ENCODE measurements at regions not wholly inside any gene's neighbourhood (a gene's known extent, or its start where the extent isn't known, plus 50 kb on each side); places are given as distances from the start of the nearest gene placed in this dataset.

- DNase-seq (ENCODE audit: low spot score) = no peak
Observed at GRCh38 chr2:14350856-14351255, 281.7 kb upstream of the LRATD1 start.

DNA sequence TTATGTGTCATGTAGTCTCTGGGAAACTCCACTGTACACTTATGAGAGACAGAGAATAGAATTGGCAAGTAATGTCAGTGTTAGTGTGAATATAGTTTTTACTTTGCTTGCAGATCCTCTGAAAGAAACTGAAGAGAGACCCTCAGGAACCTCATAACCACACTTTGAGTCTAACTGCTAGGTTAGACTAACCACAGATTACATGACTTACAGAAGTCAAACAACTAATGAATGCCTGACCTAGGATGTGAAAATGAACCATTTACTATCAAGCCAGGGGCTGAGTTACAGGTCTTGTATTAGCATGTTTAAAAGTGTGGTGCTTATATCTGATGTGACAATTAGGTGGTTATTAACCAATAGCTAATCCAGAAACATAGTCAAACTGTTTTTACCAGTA lies 280.4 kb upstream of the LRATD1 start:
- no peak for DNase-seq (ENCODE audit: low spot score)

GRCh38 chr2:14354231-14354630 lies 278.3 kb upstream of the LRATD1 start:
- no peak for DNase-seq (ENCODE audit: low spot score)

DNA sequence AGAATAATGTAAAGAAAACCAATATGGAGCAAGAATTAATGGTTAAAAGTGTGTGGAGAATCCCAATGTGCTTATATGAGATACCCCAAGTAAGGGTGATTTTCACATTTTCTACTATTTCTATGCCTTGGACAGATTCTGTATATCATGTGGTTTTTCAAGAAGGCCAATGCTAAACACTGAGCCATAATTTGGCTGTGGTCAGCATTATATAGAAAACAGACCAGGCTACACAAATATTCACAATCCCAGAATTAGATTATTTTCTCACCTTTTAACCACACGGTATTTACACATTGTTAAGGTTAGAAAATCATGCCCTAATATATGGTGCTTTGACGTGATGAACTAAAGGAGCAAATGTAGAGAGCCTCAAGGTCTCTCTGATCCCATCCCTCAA lies 277.4 kb upstream of the LRATD1 start:
- DNase-seq (ENCODE audit: low spot score) = no peak

GRCh38 chr2:14358339-14358738 lies 274.2 kb upstream of the LRATD1 start:
- no peak for DNase-seq (ENCODE audit: low spot score)

DNA sequence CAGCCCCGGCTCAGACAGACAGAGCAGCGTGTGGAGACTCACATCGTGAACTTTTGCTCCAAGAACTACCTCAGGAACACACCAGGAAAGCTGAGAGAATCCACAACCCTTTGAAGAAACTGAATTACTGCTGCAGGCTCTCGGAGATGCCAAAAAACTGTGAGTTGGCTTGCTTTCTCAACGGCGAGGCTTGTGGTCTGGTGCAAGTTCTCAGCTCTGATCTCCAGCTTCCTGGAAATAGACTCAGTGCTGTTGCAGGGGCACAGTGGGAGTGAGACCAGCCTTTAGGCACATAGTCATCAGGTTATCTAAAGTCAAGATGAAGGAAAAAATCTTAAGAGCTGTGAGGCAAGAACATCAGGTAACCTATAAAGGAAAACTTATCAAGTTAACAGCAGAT lies 273.7 kb upstream of the LRATD1 start:
- DNase-seq (ENCODE audit: low spot score) = no peak

DNA sequence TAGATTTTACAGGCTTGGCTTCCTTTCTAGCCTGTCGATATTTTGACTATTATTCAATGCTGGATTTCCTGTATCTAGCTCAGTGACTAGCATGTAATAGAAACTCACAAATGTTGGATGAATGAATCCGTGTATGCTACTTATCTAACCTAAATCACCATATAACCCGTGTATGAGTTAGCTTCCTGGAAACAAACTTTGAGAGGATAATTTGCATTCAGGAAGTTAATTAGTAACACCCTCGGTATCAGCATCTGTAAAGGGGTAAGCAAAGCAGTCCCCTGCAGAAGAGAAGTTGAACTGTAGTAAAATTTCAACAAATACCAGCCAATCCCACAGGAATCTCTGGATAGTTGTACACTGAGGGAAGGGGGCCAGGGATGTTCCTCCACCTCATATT lies 269.4 kb upstream of the LRATD1 start:
- DNase-seq (ENCODE audit: low spot score) = no peak

GRCh38 chr2:14363976-14364375 lies 268.5 kb upstream of the LRATD1 start:
- no peak for DNase-seq (ENCODE audit: low spot score)

DNA sequence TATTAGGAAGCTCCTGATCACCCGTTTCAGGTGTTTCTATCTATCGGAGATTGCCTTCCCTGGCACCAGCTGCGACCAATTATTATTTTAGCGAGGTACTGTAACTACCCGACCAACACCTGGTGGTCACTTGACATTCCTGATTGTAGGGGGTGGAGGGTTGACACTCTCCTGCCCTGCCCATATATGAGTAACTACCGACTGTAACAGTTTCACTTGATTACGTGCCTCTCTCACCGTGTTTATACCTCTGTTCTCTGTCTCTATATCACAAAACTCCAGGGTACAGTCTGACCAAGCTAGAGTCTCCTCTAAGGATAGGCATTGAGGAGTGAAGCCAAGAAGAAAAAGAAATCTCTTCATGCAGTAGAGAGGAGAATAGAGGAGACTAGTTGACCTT lies 268.0 kb upstream of the LRATD1 start:
- DNase-seq (ENCODE audit: low spot score) = no peak

DNA sequence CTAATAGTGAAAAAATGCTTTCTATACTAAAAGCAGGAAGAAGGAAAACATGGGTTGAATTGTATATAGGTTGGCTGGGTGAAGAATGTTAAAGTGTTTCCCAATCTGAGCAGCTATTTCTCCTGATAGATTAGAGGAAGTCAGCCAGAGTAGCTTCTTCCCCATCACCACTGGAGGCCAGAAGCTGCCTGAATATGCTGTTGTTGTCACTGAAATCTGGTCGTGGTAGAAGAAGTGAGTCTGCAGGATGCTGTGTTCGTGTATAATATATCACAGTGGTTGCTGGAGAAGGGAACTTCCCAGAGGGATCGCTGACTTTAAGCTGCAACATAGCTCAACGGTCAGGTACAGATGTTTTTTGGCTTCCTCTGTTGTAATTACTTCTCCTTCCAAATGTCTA lies 247.5 kb upstream of the LRATD1 start:
- no peak for DNase-seq (ENCODE audit: low spot score)

GRCh38 chr2:14387332-14387731 lies 245.2 kb upstream of the LRATD1 start:
- DNase-seq (ENCODE audit: low spot score) = no peak

DNA sequence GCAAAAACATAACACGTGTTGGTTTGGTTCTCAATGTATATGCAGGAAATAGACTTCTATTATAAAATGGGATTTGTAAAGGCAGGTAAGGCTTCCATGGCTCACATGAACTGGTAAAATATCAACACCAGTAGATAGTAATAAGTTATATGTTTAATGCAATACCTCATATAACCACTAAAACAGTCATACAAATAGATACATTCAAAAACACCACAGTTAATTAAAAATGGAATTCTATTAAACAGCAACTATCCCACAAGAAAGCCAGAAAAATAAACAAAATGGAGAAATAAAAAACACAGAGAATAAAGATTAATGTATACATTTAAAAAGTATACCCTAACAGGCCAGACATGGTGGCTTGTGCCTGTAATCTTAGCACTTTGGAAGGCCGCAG lies 243.8 kb upstream of the LRATD1 start:
- no peak for DNase-seq (ENCODE audit: low spot score)

DNA sequence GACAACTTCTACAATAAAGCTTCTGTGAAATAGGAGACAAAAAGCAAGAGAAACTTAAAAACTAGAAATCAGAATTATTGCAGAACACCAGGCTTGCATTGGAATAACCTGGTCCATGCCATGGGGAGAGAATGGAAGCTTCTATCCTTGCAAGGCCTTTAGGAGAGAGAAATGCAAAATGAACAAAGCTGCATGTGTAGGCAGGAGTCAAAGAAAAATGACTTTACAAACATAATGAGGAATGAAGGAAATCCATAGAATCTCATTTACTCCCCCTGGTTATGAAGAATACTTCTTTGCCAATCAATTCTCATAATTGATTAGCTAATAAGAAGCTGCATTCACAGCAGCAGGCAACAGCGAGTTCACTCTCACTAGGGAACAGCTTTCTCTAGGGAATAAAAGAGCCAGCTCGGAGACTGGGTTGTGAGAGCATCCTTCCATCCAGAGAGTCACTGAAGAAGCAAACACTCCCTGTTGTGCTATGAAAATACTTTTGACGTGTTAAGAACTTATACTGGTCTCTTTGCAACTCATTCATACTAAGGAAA lies 235.9 kb upstream of the LRATD1 start:
- no peak for DNase-seq (ENCODE audit: low spot score)

GRCh38 chr2:14398641-14399040 lies 233.9 kb upstream of the LRATD1 start:
- DNase-seq (ENCODE audit: low spot score) = no peak

DNA sequence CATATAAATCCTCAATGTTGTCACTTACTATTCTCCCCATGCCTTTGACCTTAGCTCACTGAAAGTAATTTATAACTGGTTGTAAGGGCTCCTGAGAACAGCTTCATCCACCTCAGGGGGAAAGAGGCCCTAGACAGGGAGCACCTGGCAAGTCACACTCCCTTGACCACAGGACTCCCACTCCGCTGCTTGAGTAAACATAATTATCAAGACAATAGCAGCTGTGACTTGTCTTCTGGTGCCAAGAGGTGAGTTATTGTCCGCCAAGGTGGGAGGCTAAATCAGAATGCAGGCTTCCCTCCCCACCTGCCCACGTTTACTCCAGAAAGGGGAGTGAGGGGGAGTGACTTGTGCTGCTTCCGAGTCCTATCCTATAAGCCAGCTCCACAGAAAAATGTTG lies 230.6 kb upstream of the LRATD1 start:
- DNase-seq (ENCODE audit: low spot score) = no peak

- DNase-seq (ENCODE audit: low spot score) = no peak
Observed at GRCh38 chr2:14408695-14409094, 223.8 kb upstream of the LRATD1 start.

DNA sequence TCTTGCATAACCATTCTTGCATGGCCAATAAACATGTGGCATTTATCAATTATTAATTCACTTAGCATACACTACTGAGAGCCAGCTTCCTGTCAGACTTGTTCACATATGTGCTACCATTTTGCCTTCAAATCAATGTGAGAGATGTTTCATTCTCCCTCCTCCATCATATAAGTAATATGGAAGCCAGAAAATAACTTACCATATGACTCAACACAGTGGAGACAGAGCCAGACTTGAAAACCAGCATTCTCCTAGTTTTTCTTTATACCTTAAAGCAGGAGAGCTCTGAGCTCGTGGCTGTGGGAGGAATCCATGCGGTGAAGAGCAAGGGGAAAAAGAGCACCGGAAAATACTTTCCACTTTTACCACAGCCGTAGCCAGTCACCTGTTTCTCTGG lies 215.0 kb upstream of the LRATD1 start:
- no peak for DNase-seq (ENCODE audit: low spot score)

- no peak for DNase-seq (ENCODE audit: low spot score)
Observed at GRCh38 chr2:14418115-14418514, 214.4 kb upstream of the LRATD1 start.

- no peak for DNase-seq (ENCODE audit: low spot score)
Observed at GRCh38 chr2:14420851-14421250, 211.7 kb upstream of the LRATD1 start.

GRCh38 chr2:14422426-14422825 lies 210.1 kb upstream of the LRATD1 start:
- DNase-seq (ENCODE audit: low spot score) = no peak

DNA sequence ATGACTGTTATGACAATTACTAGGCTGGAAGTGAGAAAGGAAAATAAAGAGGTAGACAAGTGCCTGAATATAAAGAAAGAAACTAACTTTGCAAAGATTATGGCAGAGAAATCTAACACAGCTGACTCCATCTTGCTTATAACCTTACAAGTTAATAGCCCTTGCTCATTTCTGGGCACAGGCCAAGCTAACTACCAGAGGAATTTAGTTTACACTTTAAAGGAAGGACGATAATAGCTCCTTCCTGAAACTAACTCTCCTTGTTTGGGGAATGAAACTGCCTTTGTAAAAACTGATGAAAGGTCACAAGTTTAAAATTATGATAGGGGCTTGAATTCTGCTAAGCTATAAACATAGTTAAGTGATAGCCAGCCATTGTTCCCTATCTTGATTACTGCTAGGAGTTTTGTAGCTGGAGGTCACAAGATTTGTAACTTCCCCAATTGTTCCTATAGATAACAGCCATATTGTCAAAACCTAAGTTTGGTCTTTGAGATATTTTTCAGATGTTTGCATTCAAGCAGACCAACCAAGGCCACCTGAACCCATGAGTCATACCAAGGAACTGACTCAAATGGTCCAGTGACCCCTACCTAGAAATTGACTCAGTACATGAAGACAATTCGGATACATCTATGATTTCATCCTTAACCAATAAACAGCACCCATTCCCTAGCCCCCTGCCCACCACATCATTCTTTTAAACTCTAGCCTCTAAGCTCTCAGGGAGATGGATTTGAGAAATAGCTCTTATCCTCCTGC lies 209.2 kb upstream of the LRATD1 start:
- no peak for DNase-seq (ENCODE audit: low spot score)

GRCh38 chr2:14424478-14425390 lies 207.8 kb upstream of the LRATD1 start:
- DNase-seq (ENCODE audit: low spot score) = no peak

DNA sequence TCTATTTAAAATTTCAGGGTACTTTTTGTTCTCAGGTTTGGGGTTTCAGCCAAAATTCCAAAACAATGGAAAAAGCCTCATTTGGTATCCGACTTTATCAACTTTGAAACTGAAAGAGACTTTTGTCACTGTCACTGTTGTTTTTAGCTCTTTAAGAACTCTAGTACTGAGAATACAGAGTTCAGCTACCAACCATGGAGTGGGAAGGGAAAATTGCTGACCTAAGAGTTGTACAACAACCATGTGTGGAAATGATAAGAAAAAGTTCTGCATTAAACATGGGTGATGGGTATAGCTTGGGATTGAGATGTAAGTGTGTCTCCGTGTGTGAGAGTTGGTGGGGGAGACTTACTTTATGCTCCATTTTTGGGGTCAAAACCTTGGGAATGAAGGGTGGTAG lies 206.6 kb upstream of the LRATD1 start:
- no peak for DNase-seq (ENCODE audit: low spot score)
